PFSK-1 (cell line): ENCODE measurements at regions not wholly inside any gene's neighbourhood (a gene's known extent, or its start where the extent isn't known, plus 50 kb on each side); places are given as distances from the start of the nearest gene placed in this dataset.

Experiments
- FOXP2 ChIP-seq: optimal IDR thresholded peaks from 2 replicates; pipeline ENCODE3; 2011; ENCODE audit warnings: borderline replicate concordance, control low read depth, inconsistent platforms; ENCODE audit not compliant: insufficient read depth; ENCODE audit errors: extremely low read length, extremely low read depth
- POLR2AphosphoS5 ChIP-seq: IDR thresholded peaks from 2 replicates; pipeline ENCODE4 v1.6.1; 2012; ENCODE audit warnings: low read depth, mild to moderate bottlenecking, control low read depth, low read length, moderate library complexity
- REST ChIP-seq, 2 experiments: IDR thresholded peaks; 2 replicates each; pipeline versions ENCODE4 v1.6.1 to v1.8.0; 2011 to 2012; ENCODE audit warnings: low read depth in 2 of 2, low read length in 2 of 2, control low read depth in 1 of 2, inconsistent platforms in 1 of 2, mild to moderate bottlenecking in 1 of 2, moderate library complexity in 1 of 2; ENCODE audit not compliant: insufficient read depth in 1 of 2
- SIN3A ChIP-seq: IDR thresholded peaks from 2 replicates; pipeline ENCODE4 v1.6.1; 2012; ENCODE audit warnings: mild to moderate bottlenecking, low read length, moderate library complexity, borderline replicate concordance; ENCODE audit not compliant: insufficient read depth
- TAF1 ChIP-seq: IDR thresholded peaks from 2 replicates; pipeline ENCODE4 v1.6.1; 2012; ENCODE audit warnings: low read length, control low read depth, borderline replicate concordance; ENCODE audit not compliant: insufficient read depth

GRCh38 chr9:28984016-28984415, 1410.7 kb upstream of the C9orf72 start:
- TF ChIP-seq REST (IDR thresholded peaks at IDR 0.05; ENCODE audit: insufficient read depth in 1 of 2, low read depth in 2 of 2, low read length in 2 of 2) = no peak
- TF ChIP-seq POLR2AphosphoS5 = no peak
- TF ChIP-seq TAF1 = no peak
- no peak for TF ChIP-seq SIN3A
- TF ChIP-seq FOXP2 = no peak
